Small intestine (tissue), 7 donors: ENCODE measurements at regions not wholly inside any gene's neighbourhood (a gene's known extent, or its start where the extent isn't known, plus 50 kb on each side); places are given as distances from the start of the nearest gene placed in this dataset.

Source experiments
- DNase-seq, 2 donors: peaks; one replicate each; pipeline versions ENCODE4 v3.0.0 to v3.0.0-alpha.2; 2013
- FAIRE-seq: peaks from 2 replicates; lab custom pipeline; 2012; peaks lifted over from hg19 to GRCh38; lab: Jason Lieb, UNC
- H3K27ac ChIP-seq, 3 donors: one replicate each; pipeline ENCODE4 v1.5.1; 2013; ENCODE audit warnings: low read length in 2 of 3, mild to moderate bottlenecking in 2 of 3, control low read depth in 1 of 3, inconsistent platforms in 1 of 3, low read depth in 1 of 3, moderate library complexity in 1 of 3
- H3K27me3 ChIP-seq, 3 donors: one replicate each; pipeline ENCODE4 v1.6.1; 2013; ENCODE audit warnings: low read length in 3 of 3, inconsistent platforms in 1 of 3; ENCODE audit not compliant: control insufficient read depth in 3 of 3, insufficient read depth in 3 of 3
- H3K36me3 ChIP-seq, 3 donors: one replicate each; pipeline ENCODE4 v1.6.1; 2013; ENCODE audit warnings: low read length in 3 of 3, inconsistent platforms in 1 of 3, low read depth in 1 of 3, mild to moderate bottlenecking in 1 of 3, moderate library complexity in 1 of 3; ENCODE audit not compliant: control insufficient read depth in 3 of 3, insufficient read depth in 2 of 3
- H3K4me1 ChIP-seq, 3 donors: one replicate each; pipeline ENCODE4 v1.6.1; 2013; ENCODE audit warnings: low read length in 2 of 3, inconsistent platforms in 1 of 3, low read depth in 1 of 3, mild to moderate bottlenecking in 1 of 3, moderate library complexity in 1 of 3; ENCODE audit not compliant: control insufficient read depth in 3 of 3, insufficient read depth in 2 of 3
- H3K4me3 ChIP-seq, 3 donors: one replicate each; pipeline ENCODE4 v1.5.1; 2013; ENCODE audit warnings: low read length in 3 of 3, control low read depth in 1 of 3, inconsistent platforms in 1 of 3, low read depth in 1 of 3, mild to moderate bottlenecking in 1 of 3, moderate library complexity in 1 of 3
- H3K9me3 ChIP-seq, 2 donors: one replicate each; pipeline ENCODE4 v1.6.1; 2013; ENCODE audit warnings: low read depth in 1 of 2, low read length in 1 of 2; ENCODE audit not compliant: control insufficient read depth in 2 of 2, insufficient read depth in 1 of 2
- WGBS, 3 donors: extraction: QIAGEN DNeasy Blood & Tissue Kit; methylation state at CpG; one replicate each; pipeline ENCODE4 v1.1.7; 2013; 5-methylcytosine and 5-hydroxymethylcytosine counted together
- donor health status: healthy with polysubstance abuse.
- donor health status: control.
- donor health status: control.
- donor health status: Bipolar disorder and iron deficiency.
- donor health status: healthy.

DNA sequence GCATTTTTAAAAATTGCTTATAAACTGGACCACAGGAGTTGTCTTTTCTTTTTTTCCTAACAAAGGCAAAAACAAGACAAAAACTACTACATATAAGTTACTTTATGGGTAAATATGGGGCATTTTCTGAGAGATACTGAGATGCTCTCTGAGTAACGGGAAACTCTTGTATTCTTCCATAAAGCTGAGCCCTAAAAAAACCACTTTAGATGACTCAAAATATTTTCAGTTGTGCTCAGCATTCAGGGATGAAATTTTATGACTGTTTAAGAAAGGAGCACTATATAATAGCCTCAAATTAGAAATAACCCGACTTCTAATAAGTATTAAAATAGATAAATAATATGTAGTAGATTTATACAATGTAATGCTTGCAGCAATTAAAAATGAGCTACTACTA lies 644.5 kb downstream of the KCTD16 start:
- no peak overlapping the region for H3K27ac ChIP-seq
- 62 to 72% (median 68%) methylated on average over 2 of the region's 2 CpGs for WGBS, 3 donors
- no peaks in the 10 kb centered on the region for H3K36me3 ChIP-seq
- no peaks in the 10 kb centered on the region for H3K4me1 ChIP-seq
- H3K9me3 ChIP-seq: no peaks in the 10 kb centered on the region
- H3K27me3 ChIP-seq: no peaks in the 10 kb centered on the region
- FAIRE-seq (no peak), DNase-seq (no peak)
- no peak overlapping the region for H3K4me3 ChIP-seq

DNA sequence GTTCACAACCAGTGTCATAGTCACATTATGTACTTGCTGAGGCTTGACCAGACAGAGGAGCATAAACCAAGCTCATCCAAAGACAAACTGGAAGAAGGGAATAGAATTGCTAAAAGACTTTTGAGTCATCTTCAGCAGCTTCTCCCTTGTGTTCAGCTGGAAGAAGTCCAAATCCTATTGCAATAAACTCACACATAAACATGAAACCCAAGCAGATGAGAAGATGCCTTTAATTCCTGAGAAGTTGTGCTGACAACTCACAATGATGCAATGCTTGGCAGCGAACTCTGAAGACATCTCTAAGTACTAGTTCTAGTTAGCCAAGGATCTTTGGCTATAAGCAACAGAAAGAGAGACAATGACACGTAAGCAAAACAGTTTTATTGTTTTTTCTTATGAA lies 642.1 kb downstream of the KCTD16 start:
- DNase-seq (no peak), FAIRE-seq (no peak)

DNA sequence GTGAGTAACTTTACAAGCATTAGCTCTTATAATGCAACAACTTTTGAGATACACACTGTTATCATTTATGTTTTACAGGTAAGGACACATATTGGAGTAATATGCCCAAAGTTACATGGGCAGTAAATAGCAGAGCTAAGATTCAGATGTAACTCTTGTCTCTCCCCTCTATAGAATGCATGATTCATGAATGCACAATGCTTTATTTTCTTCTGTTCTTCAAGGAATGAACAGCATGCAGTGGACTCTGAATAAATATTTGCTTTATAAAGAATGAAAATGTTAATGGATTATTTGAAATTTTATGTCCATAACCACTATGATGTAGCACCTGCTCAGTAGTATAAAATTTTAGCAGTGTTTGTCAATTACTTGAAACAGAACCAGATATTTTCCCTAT lies 629.5 kb downstream of the KCTD16 start:
- no peaks in the 10 kb centered on the region for H3K4me1 ChIP-seq
- no peaks in the 10 kb centered on the region for H3K27me3 ChIP-seq
- FAIRE-seq (no peak), DNase-seq (no peak)
- H3K9me3 ChIP-seq: no peaks in the 10 kb centered on the region
- H3K27ac ChIP-seq: no peak overlapping the region
- no peaks in the 10 kb centered on the region for H3K36me3 ChIP-seq
- H3K4me3 ChIP-seq: no peak overlapping the region

More for the DNA sequence above, 642.1 kb downstream of the KCTD16 start:
- no peaks in the 10 kb centered on the region for H3K4me1 ChIP-seq
- H3K27ac ChIP-seq: no peak overlapping the region
- H3K9me3 ChIP-seq: no peaks in the 10 kb centered on the region
- no peak overlapping the region for H3K4me3 ChIP-seq
- H3K36me3 ChIP-seq: no peaks in the 10 kb centered on the region
- 55 to 72% (median 58%) methylated on average over 2 of the region's 2 CpGs for WGBS, 3 donors
- H3K27me3 ChIP-seq: no peaks in the 10 kb centered on the region

DNA sequence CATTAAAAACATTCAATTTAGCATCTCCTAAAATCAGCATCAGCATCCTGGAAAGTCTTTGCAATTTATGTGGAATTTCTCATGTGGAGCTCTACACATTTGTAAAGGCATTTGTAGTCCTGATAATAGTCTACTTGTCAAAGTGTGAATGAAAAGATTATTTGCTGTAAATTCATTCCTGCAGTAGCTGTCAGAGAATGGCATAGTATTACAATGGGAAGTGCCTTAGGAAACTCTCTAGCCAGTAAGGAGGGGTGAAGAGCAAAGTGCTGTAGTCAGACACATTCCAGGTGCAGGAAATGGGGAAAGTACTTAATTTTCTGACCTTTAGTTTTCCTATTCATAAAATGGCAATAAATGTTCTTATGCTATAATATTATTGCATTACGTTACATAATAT lies 627.9 kb downstream of the KCTD16 start:
- no peak for DNase-seq
- no peaks in the 10 kb centered on the region for H3K4me1 ChIP-seq

DNA sequence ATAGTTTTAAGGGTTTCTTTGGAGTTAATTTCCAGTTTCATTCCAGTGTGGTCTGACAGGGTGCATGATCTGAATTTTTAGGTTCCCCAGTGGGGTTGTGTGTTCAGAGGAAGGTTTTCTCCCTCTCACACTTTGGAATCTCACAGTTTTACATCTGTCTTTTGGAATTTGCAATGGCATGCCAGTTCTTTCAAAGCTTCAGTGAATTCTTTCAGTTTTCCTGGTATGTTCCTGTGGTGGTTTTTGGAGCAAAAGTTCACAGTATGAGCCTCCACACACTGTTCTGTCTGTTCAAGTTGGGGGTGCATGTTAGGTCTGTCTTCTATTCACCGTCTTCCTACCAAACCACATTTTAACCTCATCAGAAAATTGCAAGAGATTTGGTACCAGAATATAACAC lies 624.2 kb downstream of the KCTD16 start:
- Histone ChIP-seq H3K9me3 (no peaks in the 10 kb centered on the region), H3K27ac (no peak overlapping the region), H3K4me3 (no peak overlapping the region), H3K27me3 (no peaks in the 10 kb centered on the region), H3K4me1 (no peaks in the 10 kb centered on the region), H3K36me3 (no peaks in the 10 kb centered on the region)
- WGBS, 3 donors: 89 to 97% (median 89%) methylated on average over 1 of the region's 1 CpG
- FAIRE-seq: no peak
- DNase-seq: no peak

More for the DNA sequence above, 627.9 kb downstream of the KCTD16 start:
- H3K9me3 ChIP-seq: no peaks in the 10 kb centered on the region
- no peak overlapping the region for H3K4me3 ChIP-seq
- H3K27ac ChIP-seq: no peak overlapping the region
- 54 to 68% (median 60%) methylated on average over 1 of the region's 1 CpG for WGBS, 3 donors
- FAIRE-seq: no peak
- H3K36me3 ChIP-seq: no peaks in the 10 kb centered on the region
- no peaks in the 10 kb centered on the region for H3K27me3 ChIP-seq

DNA sequence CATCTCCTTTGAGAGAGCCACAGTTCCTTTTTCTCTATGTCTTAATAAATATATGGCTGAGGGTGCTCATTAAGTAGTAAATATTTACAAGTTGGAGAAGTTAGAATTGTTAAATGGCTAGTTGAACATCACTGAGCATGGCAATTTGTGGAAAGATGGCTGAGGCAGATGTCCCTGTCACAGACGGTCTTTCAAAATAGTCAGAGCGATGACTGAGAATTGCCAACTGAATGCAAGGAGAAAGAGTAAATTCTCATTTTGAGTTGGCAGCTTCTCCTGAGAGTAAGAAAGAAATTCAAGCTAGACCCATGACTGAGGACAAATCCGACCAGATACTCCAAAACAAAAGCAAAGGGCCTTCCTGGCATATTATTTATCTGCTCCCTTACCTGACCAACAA lies 617.9 kb downstream of the KCTD16 start:
- H3K4me3 ChIP-seq: no peak overlapping the region
- no peak for FAIRE-seq

DNA sequence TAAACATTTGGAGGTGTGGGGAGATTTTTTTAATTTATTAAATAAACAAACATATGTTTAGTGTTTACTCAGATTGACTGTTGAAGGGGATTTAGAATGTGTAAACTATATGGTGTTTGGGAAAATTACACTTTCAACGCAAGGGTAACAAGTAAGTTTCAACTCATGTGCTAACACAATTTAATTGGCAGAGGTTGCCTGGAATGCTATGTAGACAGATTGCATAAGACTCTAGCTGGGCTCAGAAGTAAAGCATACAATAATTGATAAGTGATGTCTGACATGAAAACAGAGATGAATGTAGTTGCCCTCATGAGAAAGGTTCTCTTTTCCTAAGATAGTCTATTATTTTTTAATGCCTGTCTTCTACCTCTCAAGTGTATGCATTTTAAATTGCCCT lies 617.4 kb downstream of the KCTD16 start:
- no peak for FAIRE-seq
- Histone ChIP-seq H3K36me3 (no peaks in the 10 kb centered on the region), H3K27me3 (no peaks in the 10 kb centered on the region), H3K4me1 (no peaks in the 10 kb centered on the region), H3K27ac (no peak overlapping the region), H3K9me3 (no peaks in the 10 kb centered on the region), H3K4me3 (no peak overlapping the region)
- DNase-seq: no peak
- 67 to 93% (median 79%) methylated on average over 1 of the region's 1 CpG for WGBS, 3 donors

More for the DNA sequence above, 617.9 kb downstream of the KCTD16 start:
- Histone ChIP-seq H3K27ac (no peak overlapping the region), H3K36me3 (no peaks in the 10 kb centered on the region), H3K9me3 (no peaks in the 10 kb centered on the region), H3K4me1 (no peaks in the 10 kb centered on the region), H3K27me3 (no peaks in the 10 kb centered on the region)
- 76 to 88% (median 79%) methylated on average over 3 of the region's 3 CpGs for WGBS, 3 donors
- DNase-seq: no peak

DNA sequence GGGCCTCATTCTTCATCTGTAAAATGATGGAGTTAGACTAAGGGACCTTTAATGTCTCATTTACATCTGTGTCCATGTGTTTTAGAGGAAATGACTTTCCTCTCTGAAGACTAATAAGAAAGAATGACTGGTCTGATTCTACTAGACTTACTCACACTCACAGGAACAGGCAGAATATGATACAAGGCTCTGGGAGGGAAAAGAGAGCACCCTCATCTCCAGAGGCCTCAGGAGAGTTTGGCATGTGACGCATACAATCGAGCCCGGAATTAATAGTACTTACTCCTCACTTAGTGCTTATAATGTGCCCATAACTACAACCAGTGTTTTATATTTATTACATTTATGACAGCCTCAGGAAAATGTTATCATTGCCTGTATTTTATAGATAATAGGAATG lies 608.7 kb downstream of the KCTD16 start:
- Histone ChIP-seq H3K4me1 (no peaks in the 10 kb centered on the region), H3K9me3 (no peaks in the 10 kb centered on the region), H3K27me3 (no peaks in the 10 kb centered on the region), H3K36me3 (no peaks in the 10 kb centered on the region), H3K27ac (no peak overlapping the region), H3K4me3 (no peak overlapping the region)
- no peak for FAIRE-seq
- WGBS, 3 donors: 93 to 96% (median 93%) methylated on average over 3 of the region's 3 CpGs
- DNase-seq: no peak

DNA sequence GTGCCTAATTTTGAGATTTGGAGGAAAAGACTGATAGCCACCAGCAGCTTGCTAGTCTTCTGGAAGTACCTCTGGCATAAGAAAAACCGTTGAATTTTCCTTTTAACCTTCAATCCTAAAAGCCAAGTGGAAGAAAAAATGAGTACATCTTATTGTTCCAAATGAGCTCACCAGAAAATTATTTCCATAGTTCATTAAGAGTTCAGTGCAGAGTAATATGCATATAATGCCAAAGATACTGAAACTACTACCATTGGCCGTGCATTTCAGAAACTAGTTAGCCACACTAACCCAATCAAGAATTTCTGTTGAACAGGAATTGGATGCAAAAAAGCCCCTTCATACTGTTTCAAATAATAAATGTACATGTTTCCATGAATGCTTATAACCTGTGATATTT lies 607.9 kb downstream of the KCTD16 start:
- Histone ChIP-seq H3K9me3 (no peaks in the 10 kb centered on the region), H3K27ac (no peak overlapping the region), H3K36me3 (no peaks in the 10 kb centered on the region), H3K27me3 (no peaks in the 10 kb centered on the region), H3K4me1 (no peaks in the 10 kb centered on the region), H3K4me3 (no peak overlapping the region)
- FAIRE-seq (no peak), DNase-seq (no peak)
- 71% methylated on average over 2 of the region's 2 CpGs for WGBS, 3 donors
